ENCODE measurements at regions not wholly inside any gene's neighbourhood (a gene's known extent, or its start where the extent isn't known, plus 50 kb on each side); places are given as distances from the start of the nearest gene placed in this dataset.
A peak's percentile ranks its signal among the peaks of the same experiment; 100 is the strongest.

- no peak overlapping the region for H3K4me3 ChIP-seq (ENCODE audit: control insufficient read depth, low read depth, low read length)
- TF ChIP-seq CTCF (conservative IDR thresholded peaks at IDR 0.05; ENCODE audit: control insufficient read depth, insufficient read depth, low read depth, low read length): no peak
- DNase-seq (ENCODE audit: low read depth): no peak
These were observed 216.3 kb downstream of the TMX3 start for GRCh38 chr18:68498636-68499035.

- no peak for DNase-seq (ENCODE audit: low read depth)
- no peak for TF ChIP-seq CTCF (conservative IDR thresholded peaks at IDR 0.05; ENCODE audit: control insufficient read depth, insufficient read depth, low read depth, low read length)
- H3K4me3 ChIP-seq (ENCODE audit: control insufficient read depth, low read depth, low read length): no peak overlapping the region
These were observed 216.7 kb downstream of the TMX3 start for GRCh38 chr18:68498185-68498584.

GRCh38 chr18:68494802-68495581 is 219.9 kb downstream of the TMX3 start:
- TF ChIP-seq CTCF (conservative IDR thresholded peaks at IDR 0.05; ENCODE audit: control insufficient read depth, insufficient read depth, low read depth, low read length): no peak
- peak; percentile 93 for DNase-seq (ENCODE audit: low read depth)

GRCh38 chr18:68489013-68489792 is 225.7 kb downstream of the TMX3 start:
- no peak for DNase-seq (ENCODE audit: low read depth)
- no peak for TF ChIP-seq CTCF (conservative IDR thresholded peaks at IDR 0.05; ENCODE audit: control insufficient read depth, insufficient read depth, low read depth, low read length)
- H3K4me3 ChIP-seq (ENCODE audit: control insufficient read depth, low read depth, low read length): no peak overlapping the region

More at GRCh38 chr18:68494802-68495581, 219.9 kb downstream of the TMX3 start:
- H3K4me3 ChIP-seq (ENCODE audit: control insufficient read depth, low read depth, low read length): no peak overlapping the region

GRCh38 chr18:68484241-68484640 is 230.7 kb downstream of the TMX3 start:
- TF ChIP-seq CTCF (conservative IDR thresholded peaks at IDR 0.05; ENCODE audit: control insufficient read depth, insufficient read depth, low read depth, low read length): no peak
- DNase-seq (ENCODE audit: low read depth): peak; percentile 52
- no peak overlapping the region for H3K4me3 ChIP-seq (ENCODE audit: control insufficient read depth, low read depth, low read length)

- TF ChIP-seq CTCF (conservative IDR thresholded peaks at IDR 0.05; ENCODE audit: control insufficient read depth, insufficient read depth, low read depth, low read length): no peak
- H3K4me3 ChIP-seq (ENCODE audit: control insufficient read depth, low read depth, low read length): no peak overlapping the region
These were observed 232.1 kb downstream of the TMX3 start for GRCh38 chr18:68482815-68483214.

More at GRCh38 chr18:68482815-68483214, 232.1 kb downstream of the TMX3 start:
- DNase-seq (ENCODE audit: low read depth): no peak
